ENCODE measurements at regions not wholly inside any gene's neighbourhood (a gene's known extent, or its start where the extent isn't known, plus 50 kb on each side); places are given as distances from the start of the nearest gene placed in this dataset.

DNA sequence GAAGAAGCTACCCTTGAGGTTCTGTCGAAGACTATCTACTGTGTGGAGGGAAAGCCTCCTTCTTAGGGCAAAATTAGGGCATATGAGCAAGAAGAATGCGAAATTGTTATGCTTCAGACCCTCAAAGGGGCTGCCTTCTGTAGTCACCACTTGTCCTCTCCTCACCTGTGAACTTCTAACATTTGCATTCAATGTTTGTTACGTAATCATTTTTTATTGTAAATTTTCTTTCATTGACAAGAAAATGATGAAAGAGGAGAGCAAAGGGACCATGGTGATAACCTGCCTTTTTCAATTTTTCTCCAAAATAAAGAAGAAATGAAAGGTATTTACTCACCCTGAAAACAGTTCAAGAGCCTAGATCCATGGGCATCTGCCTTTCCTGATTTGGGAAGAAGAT lies 193.0 kb downstream of the SP3 start:
- no peak overlapping the region for H3K4me3 ChIP-seq (ENCODE audit: low read depth, low read length)
- no peak for DNase-seq (ENCODE audit: low read depth)
- TF ChIP-seq, protein P1, sequence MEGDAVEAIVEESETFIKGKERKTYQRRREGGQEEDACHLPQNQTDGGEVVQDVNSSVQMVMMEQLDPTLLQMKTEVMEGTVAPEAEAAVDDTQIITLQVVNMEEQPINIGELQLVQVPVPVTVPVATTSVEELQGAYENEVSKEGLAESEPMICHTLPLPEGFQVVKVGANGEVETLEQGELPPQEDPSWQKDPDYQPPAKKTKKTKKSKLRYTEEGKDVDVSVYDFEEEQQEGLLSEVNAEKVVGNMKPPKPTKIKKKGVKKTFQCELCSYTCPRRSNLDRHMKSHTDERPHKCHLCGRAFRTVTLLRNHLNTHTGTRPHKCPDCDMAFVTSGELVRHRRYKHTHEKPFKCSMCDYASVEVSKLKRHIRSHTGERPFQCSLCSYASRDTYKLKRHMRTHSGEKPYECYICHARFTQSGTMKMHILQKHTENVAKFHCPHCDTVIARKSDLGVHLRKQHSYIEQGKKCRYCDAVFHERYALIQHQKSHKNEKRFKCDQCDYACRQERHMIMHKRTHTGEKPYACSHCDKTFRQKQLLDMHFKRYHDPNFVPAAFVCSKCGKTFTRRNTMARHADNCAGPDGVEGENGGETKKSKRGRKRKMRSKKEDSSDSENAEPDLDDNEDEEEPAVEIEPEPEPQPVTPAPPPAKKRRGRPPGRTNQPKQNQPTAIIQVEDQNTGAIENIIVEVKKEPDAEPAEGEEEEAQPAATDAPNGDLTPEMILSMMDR (IDR thresholded peaks at IDR 0.05; ENCODE audit: control insufficient read depth, extremely low read depth, insufficient read depth): no peak

DNA sequence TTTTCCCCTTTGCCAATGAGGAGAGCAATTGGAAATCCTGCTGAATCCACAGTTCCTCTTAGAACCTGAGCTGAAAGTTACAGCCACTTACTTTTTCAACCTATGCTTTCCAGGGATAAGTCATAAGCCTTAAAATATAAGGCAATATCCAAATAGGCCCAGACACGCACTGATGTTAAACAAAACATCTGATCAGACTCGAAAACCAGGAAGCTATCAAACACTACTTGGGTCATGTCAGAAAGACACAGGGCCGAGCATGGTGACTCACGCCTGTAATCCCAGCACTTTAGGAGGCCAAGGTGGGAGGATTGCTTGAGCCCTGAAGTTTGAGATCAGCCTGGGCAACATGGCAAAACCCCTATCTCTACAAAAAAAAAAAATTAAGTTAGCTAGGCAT lies 192.1 kb downstream of the SP3 start:
- no peak overlapping the region for H3K4me3 ChIP-seq (ENCODE audit: low read depth, low read length)
- DNase-seq (ENCODE audit: low read depth): no peak
- TF ChIP-seq, protein P1 (IDR thresholded peaks at IDR 0.05; ENCODE audit: control insufficient read depth, extremely low read depth, insufficient read depth): no peak

- TF ChIP-seq, protein P1 (IDR thresholded peaks at IDR 0.05; ENCODE audit: control insufficient read depth, extremely low read depth, insufficient read depth): no peak
- DNase-seq (ENCODE audit: low read depth): no peak
- no peak overlapping the region for H3K4me3 ChIP-seq (ENCODE audit: low read depth, low read length)
Measured at GRCh38 chr2:173775440-173775839, 189.7 kb downstream of the SP3 start.

DNA sequence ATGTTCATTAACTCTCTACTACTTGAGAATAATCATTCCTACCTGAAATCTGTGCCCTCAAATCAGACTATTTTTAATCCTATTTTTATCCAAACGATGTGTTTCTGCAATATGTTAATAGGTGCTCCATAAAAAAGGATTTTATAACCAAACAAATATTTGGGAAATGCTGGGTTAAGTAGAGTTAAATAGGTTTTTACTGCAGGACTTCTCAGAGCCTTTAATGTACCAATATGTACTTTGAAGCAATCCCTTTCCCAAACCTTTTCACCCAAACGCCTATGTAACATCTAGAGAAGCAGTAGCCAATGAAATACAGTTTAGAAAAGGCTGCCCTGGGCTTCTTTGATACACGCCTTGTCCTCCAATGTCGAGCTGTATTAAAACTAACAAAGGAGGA lies 182.5 kb downstream of the SP3 start:
- DNase-seq (ENCODE audit: low read depth): no peak
- TF ChIP-seq, protein P1 (IDR thresholded peaks at IDR 0.05; ENCODE audit: control insufficient read depth, extremely low read depth, insufficient read depth): no peak
- no peak overlapping the region for H3K4me3 ChIP-seq (ENCODE audit: low read depth, low read length)

DNA sequence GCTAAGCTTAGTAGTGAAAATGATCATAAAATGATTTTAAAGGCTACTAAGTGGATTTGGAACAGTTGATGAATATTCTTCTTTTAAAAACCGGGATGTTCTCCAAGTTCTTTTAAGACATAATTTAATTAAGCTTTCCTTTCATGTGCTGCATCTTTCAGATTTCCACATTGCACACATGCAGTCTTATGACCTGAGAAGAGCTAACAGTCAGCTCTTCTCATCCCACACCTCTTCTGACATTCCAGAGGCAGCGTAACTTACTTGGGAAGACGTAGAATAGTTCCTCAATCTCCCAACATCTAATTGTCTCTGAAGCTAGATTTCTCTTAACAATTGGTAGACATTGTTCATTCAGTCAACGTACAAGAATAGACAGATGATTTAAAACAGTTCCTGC lies 181.8 kb downstream of the SP3 start:
- DNase-seq (ENCODE audit: low read depth): no peak
- TF ChIP-seq, protein P1 (IDR thresholded peaks at IDR 0.05; ENCODE audit: control insufficient read depth, extremely low read depth, insufficient read depth): no peak

GRCh38 chr2:173785813-173786212 lies 179.4 kb downstream of the SP3 start:
- DNase-seq (ENCODE audit: low read depth): no peak
- no peak overlapping the region for H3K4me3 ChIP-seq (ENCODE audit: low read depth, low read length)
- TF ChIP-seq, protein P1 (IDR thresholded peaks at IDR 0.05; ENCODE audit: control insufficient read depth, extremely low read depth, insufficient read depth): no peak

More for the DNA sequence above, 181.8 kb downstream of the SP3 start:
- no peak overlapping the region for H3K4me3 ChIP-seq (ENCODE audit: low read depth, low read length)

- H3K4me3 ChIP-seq (ENCODE audit: low read depth, low read length): no peak overlapping the region
- TF ChIP-seq, protein P1 (IDR thresholded peaks at IDR 0.05; ENCODE audit: control insufficient read depth, extremely low read depth, insufficient read depth): no peak
Measured at GRCh38 chr2:173791502-173791901, 173.7 kb downstream of the SP3 start.

More at GRCh38 chr2:173791502-173791901, 173.7 kb downstream of the SP3 start:
- DNase-seq (ENCODE audit: low read depth): no peak

All from LNCaP clone FGC (cell line).